ENCODE measurements at regions not wholly inside any gene's neighbourhood (a gene's known extent, or its start where the extent isn't known, plus 50 kb on each side); places are given as distances from the start of the nearest gene placed in this dataset.

GRCh38 chr15:47422881-47423665 lies 294.2 kb upstream of the SEMA6D start:
- Histone ChIP-seq H3K9me3 (no peaks in the 10 kb centered on the region), H3K27ac (no peak overlapping the region), H3K4me3 (no peak overlapping the region), H3K27me3 (no peaks in the 10 kb centered on the region), H3K36me3 (no peaks in the 10 kb centered on the region), H3K4me1 (ENCODE audit: insufficient read depth) (no peaks in the 10 kb centered on the region)
- TF ChIP-seq POLR2A (IDR thresholded peaks at IDR 0.05) = no peak
- no peak for TF ChIP-seq EP300 (IDR thresholded peaks at IDR 0.05)
- TF ChIP-seq CTCF (IDR thresholded peaks at IDR 0.05) = no peak
- intact Hi-C loops (cut with DNase I) = no loop called here
- no peak for DNase-seq
- 19 to 38% (median 22%) methylated on average over 1 of the region's 1 CpG for WGBS, 3 donors

GRCh38 chr15:47427463-47427862 lies 289.8 kb upstream of the SEMA6D start:
- WGBS, 3 donors = 24 to 58% (median 27%) methylated on average over 1 of the region's 1 CpG
- intact Hi-C loops (cut with DNase I) = no loop called here
- TF ChIP-seq CTCF (IDR thresholded peaks at IDR 0.05) (no peak), EP300 (IDR thresholded peaks at IDR 0.05) (no peak), POLR2A (IDR thresholded peaks at IDR 0.05) (no peak)
- no peak overlapping the region for H3K4me3 ChIP-seq
- DNase-seq = no peak
- H3K36me3 ChIP-seq = no peaks in the 10 kb centered on the region
- H3K9me3 ChIP-seq = no peaks in the 10 kb centered on the region
- no peaks in the 10 kb centered on the region for H3K27me3 ChIP-seq
- no peak overlapping the region for H3K27ac ChIP-seq
- H3K4me1 ChIP-seq (ENCODE audit: insufficient read depth) = no peaks in the 10 kb centered on the region

DNA sequence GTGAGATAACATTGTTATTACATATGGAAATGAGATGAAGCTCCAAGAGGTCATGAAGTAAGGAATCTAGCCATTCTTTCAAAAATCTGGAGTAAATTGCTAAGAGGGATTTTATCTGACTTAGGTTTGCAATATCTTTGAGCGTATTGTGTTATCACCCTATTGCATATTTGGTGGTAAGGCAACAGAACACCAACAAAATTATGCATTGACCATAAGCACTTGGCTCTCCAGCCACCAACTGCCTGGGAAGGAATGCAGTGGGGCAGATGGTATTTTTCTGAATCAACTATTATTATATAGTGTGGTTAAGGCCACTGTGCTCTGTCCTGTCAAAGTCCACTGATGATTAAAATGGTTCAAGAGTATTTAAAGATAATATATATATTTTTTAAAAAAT lies 287.9 kb upstream of the SEMA6D start:
- H3K27me3 ChIP-seq = no peaks in the 10 kb centered on the region
- 96 to 100% (median 98%) methylated on average over 1 of the region's 1 CpG for WGBS, 3 donors
- DNase-seq = no peak
- intact Hi-C loops (cut with DNase I) = no loop called here
- no peaks in the 10 kb centered on the region for H3K9me3 ChIP-seq
- no peak overlapping the region for H3K4me3 ChIP-seq
- H3K36me3 ChIP-seq = no peaks in the 10 kb centered on the region
- no peak for TF ChIP-seq CTCF (IDR thresholded peaks at IDR 0.05)
- TF ChIP-seq POLR2A (IDR thresholded peaks at IDR 0.05) = no peak
- TF ChIP-seq EP300 (IDR thresholded peaks at IDR 0.05) = no peak
- no peaks in the 10 kb centered on the region for H3K4me1 ChIP-seq (ENCODE audit: insufficient read depth)
- no peak overlapping the region for H3K27ac ChIP-seq

- Histone ChIP-seq H3K9me3 (no peaks in the 10 kb centered on the region), H3K36me3 (no peaks in the 10 kb centered on the region), H3K27ac (no peak overlapping the region), H3K4me3 (no peak overlapping the region), H3K27me3 (no peaks in the 10 kb centered on the region), H3K4me1 (ENCODE audit: insufficient read depth) (peaks cover 2% of the 10 kb centered on the region)
- 28 to 45% (median 32%) methylated on average over 3 of the region's 3 CpGs for WGBS, 3 donors
- TF ChIP-seq POLR2A (IDR thresholded peaks at IDR 0.05) (no peak), CTCF (IDR thresholded peaks at IDR 0.05) (no peak), EP300 (IDR thresholded peaks at IDR 0.05) (no peak)
- intact Hi-C loops (cut with DNase I) = no loop called here
- no peak for DNase-seq
These were observed 285.8 kb upstream of the SEMA6D start for GRCh38 chr15:47431501-47431900.
